ENCODE measurements at regions not wholly inside any gene's neighbourhood (a gene's known extent, or its start where the extent isn't known, plus 50 kb on each side); places are given as distances from the start of the nearest gene placed in this dataset.

DNA sequence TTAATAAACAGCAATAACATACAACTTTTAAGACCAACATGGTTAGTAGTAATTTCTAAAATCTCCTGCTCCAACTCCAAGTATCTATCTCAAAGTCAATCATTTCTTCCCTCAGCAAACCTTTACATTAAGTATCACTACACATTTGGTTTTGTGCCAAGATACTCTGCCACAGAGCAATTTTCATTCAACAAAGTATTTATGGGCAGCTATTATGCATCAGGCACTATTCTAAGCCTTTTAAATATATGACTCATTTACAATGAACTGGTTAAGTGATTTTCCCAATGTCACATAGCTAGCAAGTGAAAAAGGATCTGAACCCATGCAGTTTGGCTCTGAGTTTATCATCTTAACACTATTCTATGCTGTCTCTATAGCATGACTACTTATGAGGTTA lies 264.3 kb downstream of the NOL4 start:
- Histone ChIP-seq H3K4me3 (ENCODE audit: low read length) (no peak overlapping the region), H3K36me3 (ENCODE audit: control insufficient read depth, insufficient read depth, low read length) (no peaks in the 10 kb centered on the region), H3K9me3 (ENCODE audit: control insufficient read depth, low read depth, low read length) (no peaks in the 10 kb centered on the region), H3K27me3 (ENCODE audit: control insufficient read depth, insufficient read depth, low read length) (no peaks in the 10 kb centered on the region), H3K27ac (ENCODE audit: low read length) (no peak overlapping the region), H3K4me1 (ENCODE audit: control insufficient read depth, insufficient read depth, low read length) (no peaks in the 10 kb centered on the region)
- DNase-seq: peak in 1 of 2 donors; percentile 1

DNA sequence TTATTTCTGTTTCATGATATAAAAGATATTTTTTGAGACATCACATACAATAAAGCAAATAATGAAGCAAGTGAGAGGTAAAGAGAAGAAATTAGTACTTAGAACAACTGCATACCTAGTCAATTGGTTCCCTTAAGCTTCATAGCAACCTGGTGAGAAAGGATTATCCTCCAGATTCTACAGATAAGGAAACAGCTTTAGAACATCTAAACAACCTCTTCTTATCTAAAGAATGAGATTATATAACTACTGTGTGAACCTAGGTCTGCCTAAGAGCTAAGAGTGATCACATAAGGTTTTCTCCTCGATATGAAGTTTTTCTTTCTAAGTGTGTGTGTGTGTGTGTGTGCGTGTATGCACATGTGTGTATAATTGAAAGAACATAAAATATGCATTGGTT lies 265.1 kb downstream of the NOL4 start:
- no peaks in the 10 kb centered on the region for H3K27me3 ChIP-seq (ENCODE audit: control insufficient read depth, insufficient read depth, low read length)
- no peaks in the 10 kb centered on the region for H3K36me3 ChIP-seq (ENCODE audit: control insufficient read depth, insufficient read depth, low read length)
- H3K4me1 ChIP-seq (ENCODE audit: control insufficient read depth, insufficient read depth, low read length): no peaks in the 10 kb centered on the region
- WGBS (ENCODE audit: insufficient coverage, low lambda C conversion rate): 0% methylated on average over 1 of the region's 2 CpGs
- no peak overlapping the region for H3K4me3 ChIP-seq (ENCODE audit: low read length)
- H3K27ac ChIP-seq (ENCODE audit: low read length): no peak overlapping the region
- no peaks in the 10 kb centered on the region for H3K9me3 ChIP-seq (ENCODE audit: control insufficient read depth, low read depth, low read length)
- peak in 1 of 2 donors; percentile 3 for DNase-seq

DNA sequence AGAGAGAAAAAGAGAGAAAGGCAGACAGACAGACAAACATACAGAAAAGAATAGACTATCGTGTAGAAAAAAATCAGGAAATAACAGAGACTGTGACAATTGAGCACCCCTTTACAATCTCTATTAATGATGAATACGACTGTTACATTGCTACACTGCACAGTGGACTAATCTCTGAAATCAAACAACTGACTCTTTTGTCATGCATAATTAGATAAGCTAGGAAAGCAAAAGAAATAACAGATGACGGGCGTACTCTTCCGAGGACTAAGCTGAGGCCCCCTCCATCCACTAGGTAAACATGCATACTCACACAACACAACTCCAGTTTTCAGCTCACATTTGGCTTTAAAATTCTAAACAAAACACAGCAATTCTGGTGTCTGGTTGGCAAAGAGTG lies 267.0 kb downstream of the NOL4 start:
- Histone ChIP-seq H3K9me3 (ENCODE audit: control insufficient read depth, low read depth, low read length) (no peaks in the 10 kb centered on the region), H3K36me3 (ENCODE audit: control insufficient read depth, insufficient read depth, low read length) (no peaks in the 10 kb centered on the region), H3K27me3 (ENCODE audit: control insufficient read depth, insufficient read depth, low read length) (no peaks in the 10 kb centered on the region), H3K4me1 (ENCODE audit: control insufficient read depth, insufficient read depth, low read length) (no peaks in the 10 kb centered on the region), H3K4me3 (ENCODE audit: low read length) (no peak overlapping the region), H3K27ac (ENCODE audit: low read length) (no peak overlapping the region)
- DNase-seq: no peak
- WGBS (ENCODE audit: insufficient coverage, low lambda C conversion rate): 54% methylated on average over 3 of the region's 5 CpGs

DNA sequence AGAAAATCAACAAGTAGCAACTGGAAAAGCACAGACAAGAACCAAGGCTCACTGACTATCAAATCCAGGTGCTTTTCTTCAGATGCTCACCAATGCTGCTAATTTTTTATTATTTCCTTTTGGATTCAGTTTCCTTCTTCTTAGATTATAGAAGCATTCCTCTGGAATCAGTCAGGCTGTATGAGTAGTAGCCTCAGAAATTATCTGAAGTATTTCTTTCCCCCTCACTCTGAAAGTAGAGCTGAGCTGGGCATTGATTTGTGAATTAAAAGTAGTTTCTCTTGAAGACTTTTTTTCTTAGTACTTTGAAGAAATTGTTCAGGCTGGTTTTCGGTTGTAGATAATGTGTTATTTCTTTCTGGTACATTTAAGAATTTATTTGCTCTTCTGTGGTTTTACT lies 273.7 kb downstream of the NOL4 start:
- H3K36me3 ChIP-seq (ENCODE audit: control insufficient read depth, insufficient read depth, low read length): no peaks in the 10 kb centered on the region
- H3K27me3 ChIP-seq (ENCODE audit: control insufficient read depth, insufficient read depth, low read length): no peaks in the 10 kb centered on the region
- H3K9me3 ChIP-seq (ENCODE audit: control insufficient read depth, low read depth, low read length): no peaks in the 10 kb centered on the region
- H3K4me1 ChIP-seq (ENCODE audit: control insufficient read depth, insufficient read depth, low read length): no peaks in the 10 kb centered on the region
- no peak for DNase-seq
- WGBS (ENCODE audit: insufficient coverage, low lambda C conversion rate): 100% methylated on average over 1 of the region's 1 CpG
- H3K27ac ChIP-seq (ENCODE audit: low read length): no peak overlapping the region
- no peak overlapping the region for H3K4me3 ChIP-seq (ENCODE audit: low read length)

DNA sequence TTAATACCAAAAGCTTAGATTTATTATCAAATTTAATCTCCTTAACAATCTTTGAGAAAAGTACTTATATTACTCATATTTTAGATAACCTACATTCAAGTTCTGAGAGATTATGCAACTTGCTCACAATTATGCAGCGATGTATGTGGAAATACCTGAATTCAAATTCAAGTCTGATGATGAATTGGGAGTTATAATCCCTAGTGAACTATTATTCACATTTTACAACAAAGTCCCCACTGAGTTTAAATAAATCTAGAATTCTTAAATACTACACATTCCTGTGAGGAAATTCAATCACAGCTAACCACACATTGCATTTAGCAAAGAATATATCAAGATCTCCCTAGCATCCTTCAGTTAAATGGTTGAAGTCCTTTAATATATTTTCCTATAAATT lies 278.4 kb downstream of the NOL4 start:
- Histone ChIP-seq H3K27ac (ENCODE audit: low read length) (no peak overlapping the region), H3K9me3 (ENCODE audit: control insufficient read depth, low read depth, low read length) (no peaks in the 10 kb centered on the region), H3K27me3 (ENCODE audit: control insufficient read depth, insufficient read depth, low read length) (no peaks in the 10 kb centered on the region), H3K36me3 (ENCODE audit: control insufficient read depth, insufficient read depth, low read length) (no peaks in the 10 kb centered on the region), H3K4me3 (ENCODE audit: low read length) (no peak overlapping the region), H3K4me1 (ENCODE audit: control insufficient read depth, insufficient read depth, low read length) (no peaks in the 10 kb centered on the region)
- WGBS (ENCODE audit: insufficient coverage, low lambda C conversion rate): 100% methylated on average over 1 of the region's 1 CpG
- DNase-seq: no peak

DNA sequence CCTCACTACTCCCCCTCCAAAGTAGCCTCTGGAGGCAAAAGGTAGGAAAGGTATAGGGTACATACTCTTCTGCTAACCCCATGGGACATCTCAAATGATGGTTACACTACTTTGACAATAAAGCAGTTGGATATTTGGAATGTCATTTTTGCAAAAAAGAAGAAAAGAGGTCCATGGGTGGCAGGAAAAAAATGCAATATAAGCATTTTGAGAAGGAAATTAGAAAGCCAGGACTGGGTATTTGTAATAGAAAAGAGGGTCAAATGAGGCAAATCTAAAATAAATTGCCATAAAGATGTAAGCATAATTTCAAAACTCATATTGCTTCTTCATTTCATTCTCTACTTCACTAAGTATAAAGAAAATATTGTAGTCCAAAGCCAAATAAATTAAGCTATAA lies 280.2 kb downstream of the NOL4 start:
- Histone ChIP-seq H3K36me3 (ENCODE audit: control insufficient read depth, insufficient read depth, low read length) (no peaks in the 10 kb centered on the region), H3K27ac (ENCODE audit: low read length) (no peak overlapping the region), H3K27me3 (ENCODE audit: control insufficient read depth, insufficient read depth, low read length) (no peaks in the 10 kb centered on the region), H3K4me3 (ENCODE audit: low read length) (no peak overlapping the region), H3K4me1 (ENCODE audit: control insufficient read depth, insufficient read depth, low read length) (no peaks in the 10 kb centered on the region), H3K9me3 (ENCODE audit: control insufficient read depth, low read depth, low read length) (no peaks in the 10 kb centered on the region)
- DNase-seq: no peak

DNA sequence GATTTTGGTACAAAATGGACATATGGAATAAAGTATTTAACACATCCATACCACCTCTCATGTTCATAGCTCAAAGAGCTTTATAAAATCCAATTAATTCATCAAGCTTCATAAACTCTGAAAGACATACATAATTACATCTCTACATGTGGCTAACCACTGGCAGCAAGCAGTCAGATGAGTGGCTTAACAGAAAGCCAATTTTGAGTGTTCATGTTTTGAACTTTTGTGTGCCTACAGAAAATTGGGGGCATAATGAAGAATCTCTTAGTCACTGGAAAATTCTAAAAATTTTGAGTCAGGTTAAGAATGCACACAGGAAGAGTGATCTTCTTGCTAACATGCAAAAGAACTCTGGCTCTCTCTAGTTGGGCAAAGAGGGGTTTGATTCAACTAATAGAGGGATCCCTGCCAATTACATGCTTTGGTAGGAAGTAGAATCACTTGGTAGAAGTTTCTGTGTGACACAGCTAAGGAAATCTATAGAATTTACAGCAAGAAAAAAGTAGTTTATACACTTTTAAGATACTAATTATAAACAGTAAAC lies 287.4 kb downstream of the NOL4 start:
- no peak overlapping the region for H3K4me3 ChIP-seq (ENCODE audit: low read length)
- H3K27me3 ChIP-seq (ENCODE audit: control insufficient read depth, insufficient read depth, low read length): no peaks in the 10 kb centered on the region
- H3K4me1 ChIP-seq (ENCODE audit: control insufficient read depth, insufficient read depth, low read length): no peaks in the 10 kb centered on the region
- H3K9me3 ChIP-seq (ENCODE audit: control insufficient read depth, low read depth, low read length): no peaks in the 10 kb centered on the region
- H3K27ac ChIP-seq (ENCODE audit: low read length): no peak overlapping the region
- H3K36me3 ChIP-seq (ENCODE audit: control insufficient read depth, insufficient read depth, low read length): no peaks in the 10 kb centered on the region
- no peak for DNase-seq

DNA sequence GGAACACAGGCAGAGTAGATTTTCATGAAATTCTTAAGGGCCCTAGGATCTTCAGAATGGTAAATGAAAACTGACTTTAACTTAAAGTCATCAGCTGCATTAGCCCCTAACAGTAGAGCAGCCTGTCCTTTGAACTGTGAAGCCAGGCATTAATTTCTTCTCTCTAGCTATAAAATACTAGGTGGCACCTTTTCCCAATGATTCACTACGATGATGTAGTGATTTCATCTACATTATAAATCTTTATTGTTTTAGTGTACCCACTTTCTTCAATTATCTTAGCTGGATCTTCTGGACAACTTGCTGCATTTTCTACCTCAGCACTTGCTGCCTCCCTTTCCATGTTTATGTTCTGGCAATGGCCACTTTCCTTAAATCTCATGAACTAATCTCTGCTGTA lies 290.5 kb downstream of the NOL4 start:
- no peaks in the 10 kb centered on the region for H3K27me3 ChIP-seq (ENCODE audit: control insufficient read depth, insufficient read depth, low read length)
- no peak for DNase-seq
- H3K4me1 ChIP-seq (ENCODE audit: control insufficient read depth, insufficient read depth, low read length): no peaks in the 10 kb centered on the region
- H3K36me3 ChIP-seq (ENCODE audit: control insufficient read depth, insufficient read depth, low read length): no peaks in the 10 kb centered on the region
- 43% methylated on average over 1 of the region's 1 CpG for WGBS (ENCODE audit: insufficient coverage, low lambda C conversion rate)
- no peak overlapping the region for H3K4me3 ChIP-seq (ENCODE audit: low read length)
- no peak overlapping the region for H3K27ac ChIP-seq (ENCODE audit: low read length)
- H3K9me3 ChIP-seq (ENCODE audit: control insufficient read depth, low read depth, low read length): no peaks in the 10 kb centered on the region

DNA sequence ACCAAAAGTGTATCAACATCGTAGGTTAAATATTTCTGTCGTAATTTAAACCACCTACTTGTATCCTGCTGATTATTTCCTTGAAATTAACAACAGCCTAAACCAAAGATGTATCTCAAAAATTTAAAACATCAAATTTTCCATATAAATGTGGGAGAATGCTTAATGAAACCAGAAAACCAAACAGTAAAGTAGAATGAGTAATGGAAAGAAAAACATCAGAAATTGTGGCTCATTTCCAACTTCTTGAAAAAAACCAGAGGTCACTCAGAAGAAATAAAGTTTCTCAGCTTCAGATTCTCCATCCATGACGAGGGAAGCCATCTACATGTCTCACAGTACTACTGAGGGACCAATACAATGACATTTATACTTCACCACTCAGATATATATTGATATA lies 296.5 kb downstream of the NOL4 start:
- H3K27me3 ChIP-seq (ENCODE audit: control insufficient read depth, insufficient read depth, low read length): no peaks in the 10 kb centered on the region
- no peaks in the 10 kb centered on the region for H3K4me1 ChIP-seq (ENCODE audit: control insufficient read depth, insufficient read depth, low read length)
- no peaks in the 10 kb centered on the region for H3K36me3 ChIP-seq (ENCODE audit: control insufficient read depth, insufficient read depth, low read length)
- no peak for DNase-seq
- no peak overlapping the region for H3K27ac ChIP-seq (ENCODE audit: low read length)
- 77% methylated on average over 3 of the region's 3 CpGs for WGBS (ENCODE audit: insufficient coverage, low lambda C conversion rate)
- H3K9me3 ChIP-seq (ENCODE audit: control insufficient read depth, low read depth, low read length): no peaks in the 10 kb centered on the region
- no peak overlapping the region for H3K4me3 ChIP-seq (ENCODE audit: low read length)

DNA sequence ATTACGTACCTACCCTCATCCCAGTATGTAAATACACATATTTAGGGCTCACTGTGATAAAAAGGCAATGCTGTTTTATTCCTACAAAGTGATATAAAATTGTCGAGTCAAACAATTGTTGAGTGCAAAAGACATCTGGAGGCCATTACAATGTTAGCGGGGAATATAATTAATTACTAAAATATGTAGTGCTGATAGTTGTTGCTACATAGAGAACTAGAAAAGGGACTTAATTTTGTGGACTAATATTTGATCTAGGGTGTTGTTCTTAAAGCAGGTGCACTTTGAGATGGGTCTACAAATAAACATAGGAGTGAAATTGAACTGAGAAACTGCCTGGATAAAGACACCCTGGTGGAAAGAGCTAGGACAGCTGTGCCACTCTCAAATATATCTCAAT lies 300.1 kb downstream of the NOL4 start:
- no peaks in the 10 kb centered on the region for H3K4me1 ChIP-seq (ENCODE audit: control insufficient read depth, insufficient read depth, low read length)
- no peak overlapping the region for H3K27ac ChIP-seq (ENCODE audit: low read length)
- 80% methylated on average over 2 of the region's 3 CpGs for WGBS (ENCODE audit: insufficient coverage, low lambda C conversion rate)
- no peak overlapping the region for H3K4me3 ChIP-seq (ENCODE audit: low read length)
- no peak for DNase-seq
- H3K36me3 ChIP-seq (ENCODE audit: control insufficient read depth, insufficient read depth, low read length): no peaks in the 10 kb centered on the region
- H3K27me3 ChIP-seq (ENCODE audit: control insufficient read depth, insufficient read depth, low read length): no peaks in the 10 kb centered on the region
- H3K9me3 ChIP-seq (ENCODE audit: control insufficient read depth, low read depth, low read length): no peaks in the 10 kb centered on the region

DNA sequence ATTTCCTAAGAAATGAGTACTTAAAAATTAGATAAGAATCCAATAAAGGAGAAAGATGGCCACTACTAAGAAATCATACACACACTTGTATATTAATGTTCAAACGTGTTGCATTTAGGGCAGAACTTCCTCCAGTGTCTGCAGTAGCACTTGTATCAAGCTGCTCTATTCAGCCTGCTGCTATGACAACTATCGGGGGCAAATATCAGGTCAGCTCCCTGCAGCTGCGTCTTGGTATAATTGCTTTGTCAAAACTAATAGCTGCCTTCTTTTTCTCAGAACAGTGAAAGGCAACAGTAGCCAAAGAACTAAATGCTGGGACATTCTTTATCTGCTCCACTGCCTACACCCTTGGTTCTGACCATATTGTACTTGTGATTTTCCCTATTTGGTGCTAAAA lies 300.7 kb downstream of the NOL4 start:
- H3K36me3 ChIP-seq (ENCODE audit: control insufficient read depth, insufficient read depth, low read length): no peaks in the 10 kb centered on the region
- H3K27me3 ChIP-seq (ENCODE audit: control insufficient read depth, insufficient read depth, low read length): no peaks in the 10 kb centered on the region
- H3K27ac ChIP-seq (ENCODE audit: low read length): no peak overlapping the region
- peak in 1 of 2 donors; percentile 5 for DNase-seq
- no peaks in the 10 kb centered on the region for H3K4me1 ChIP-seq (ENCODE audit: control insufficient read depth, insufficient read depth, low read length)
- no peaks in the 10 kb centered on the region for H3K9me3 ChIP-seq (ENCODE audit: control insufficient read depth, low read depth, low read length)
- no CpG with 5 or more reads among the region's 3 CpGs for WGBS (ENCODE audit: insufficient coverage, low lambda C conversion rate)
- H3K4me3 ChIP-seq (ENCODE audit: low read length): no peak overlapping the region

Data from large intestine (tissue), 3 donors.